ENCODE measurements at regions not wholly inside any gene's neighbourhood (a gene's known extent, or its start where the extent isn't known, plus 50 kb on each side); places are given as distances from the start of the nearest gene placed in this dataset.
"Not testable (repeated sequence)": the region's sequence is repeated elsewhere in the genome, so short reads cannot be mapped to it uniquely, and the experiment has no call there.

- no peak for DNase-seq (ENCODE audit: low spot score)
- ChIA-PET POLR2A (ENCODE audit: low non-redundant PET) (no interaction called here), CTCF (interaction anchor here (0.6 kb wide), 1 partner anchor 17 kb away, joined by 3 read pairs; no protein-coding TSS in a partner anchor)
- H3K27ac ChIP-seq = no peak overlapping the region
- TF ChIP-seq, protein P1, sequence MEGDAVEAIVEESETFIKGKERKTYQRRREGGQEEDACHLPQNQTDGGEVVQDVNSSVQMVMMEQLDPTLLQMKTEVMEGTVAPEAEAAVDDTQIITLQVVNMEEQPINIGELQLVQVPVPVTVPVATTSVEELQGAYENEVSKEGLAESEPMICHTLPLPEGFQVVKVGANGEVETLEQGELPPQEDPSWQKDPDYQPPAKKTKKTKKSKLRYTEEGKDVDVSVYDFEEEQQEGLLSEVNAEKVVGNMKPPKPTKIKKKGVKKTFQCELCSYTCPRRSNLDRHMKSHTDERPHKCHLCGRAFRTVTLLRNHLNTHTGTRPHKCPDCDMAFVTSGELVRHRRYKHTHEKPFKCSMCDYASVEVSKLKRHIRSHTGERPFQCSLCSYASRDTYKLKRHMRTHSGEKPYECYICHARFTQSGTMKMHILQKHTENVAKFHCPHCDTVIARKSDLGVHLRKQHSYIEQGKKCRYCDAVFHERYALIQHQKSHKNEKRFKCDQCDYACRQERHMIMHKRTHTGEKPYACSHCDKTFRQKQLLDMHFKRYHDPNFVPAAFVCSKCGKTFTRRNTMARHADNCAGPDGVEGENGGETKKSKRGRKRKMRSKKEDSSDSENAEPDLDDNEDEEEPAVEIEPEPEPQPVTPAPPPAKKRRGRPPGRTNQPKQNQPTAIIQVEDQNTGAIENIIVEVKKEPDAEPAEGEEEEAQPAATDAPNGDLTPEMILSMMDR (conservative IDR thresholded peaks at IDR 0.05; ENCODE audit: low read depth) = no peak
These were observed 476.6 kb upstream of the TMEM132C start for GRCh38 chr12:127790376-127790775.

GRCh38 chr12:127791217-127791616 lies 475.8 kb upstream of the TMEM132C start:
- DNase-seq (ENCODE audit: low spot score) = no peak
- ChIA-PET POLR2A (ENCODE audit: low non-redundant PET) (no interaction called here), CTCF (no interaction called here)
- H3K27ac ChIP-seq = no peak overlapping the region
- TF ChIP-seq, protein P1 (conservative IDR thresholded peaks at IDR 0.05; ENCODE audit: low read depth) = no peak

DNA sequence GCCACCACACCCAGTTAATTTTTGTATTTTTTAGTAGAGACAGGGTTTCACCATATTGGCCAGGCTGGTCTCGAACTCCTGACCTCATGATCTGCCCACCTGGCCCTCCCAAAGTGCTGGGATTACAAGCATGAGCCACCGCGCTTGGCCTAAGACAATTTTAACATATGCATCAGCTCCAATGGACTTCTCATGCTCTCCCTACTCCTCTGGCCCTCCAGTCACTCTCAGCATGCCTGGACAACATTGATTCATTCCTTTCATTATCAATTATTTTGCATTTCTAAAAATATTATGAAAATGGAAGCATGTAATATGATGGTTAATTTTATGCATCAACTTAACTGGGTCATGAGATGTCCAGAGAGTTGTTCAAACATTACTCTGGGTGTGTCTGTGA lies 469.1 kb upstream of the TMEM132C start:
- DNase-seq (ENCODE audit: low spot score) = no peak
- TF ChIP-seq, protein P1 (conservative IDR thresholded peaks at IDR 0.05; ENCODE audit: low read depth) = no peak
- H3K27ac ChIP-seq = no peak overlapping the region
- CTCF ChIA-PET = no interaction called here
- POLR2A ChIA-PET (ENCODE audit: low non-redundant PET) = no interaction called here

DNA sequence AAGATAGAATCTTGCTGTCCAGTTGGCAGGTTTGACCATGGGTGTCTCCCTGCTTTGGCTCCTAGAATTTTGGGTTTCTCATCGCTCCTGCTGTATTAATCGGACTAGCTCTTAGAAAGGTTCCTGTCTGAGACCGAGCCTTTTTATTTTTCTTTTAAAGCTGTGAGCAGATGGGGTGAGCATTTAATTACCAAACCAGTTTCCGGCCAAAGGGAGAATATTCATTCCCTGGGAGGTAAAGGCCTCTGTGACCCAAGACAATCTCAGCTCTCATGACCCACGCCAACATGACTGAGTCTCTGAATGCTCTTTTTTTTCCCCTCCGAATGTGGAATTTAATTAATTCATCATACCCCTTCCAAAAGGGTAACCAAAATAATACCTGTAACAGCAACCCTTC lies 464.7 kb upstream of the TMEM132C start:
- no peak for DNase-seq (ENCODE audit: low spot score)
- ChIA-PET POLR2A (ENCODE audit: low non-redundant PET) (interaction anchor here (0.5 kb wide), 1 partner anchor 164 kb away, joined by 3 read pairs; no protein-coding TSS in a partner anchor), CTCF (no interaction called here)
- no peak overlapping the region for H3K27ac ChIP-seq
- TF ChIP-seq, protein P1 (conservative IDR thresholded peaks at IDR 0.05; ENCODE audit: low read depth) = no peak

GRCh38 chr12:127803545-127803944 lies 463.4 kb upstream of the TMEM132C start:
- CTCF ChIA-PET = no interaction called here

GRCh38 chr12:127809275-127809674 lies 457.7 kb upstream of the TMEM132C start:
- TF ChIP-seq, protein P1 (conservative IDR thresholded peaks at IDR 0.05; ENCODE audit: low read depth) = no peak
- CTCF ChIA-PET = no interaction called here
- no peak for DNase-seq (ENCODE audit: low spot score)
- no peak overlapping the region for H3K27ac ChIP-seq
- POLR2A ChIA-PET (ENCODE audit: low non-redundant PET) = no interaction called here

More at GRCh38 chr12:127803545-127803944, 463.4 kb upstream of the TMEM132C start:
- TF ChIP-seq, protein P1 (conservative IDR thresholded peaks at IDR 0.05; ENCODE audit: low read depth) = no peak
- no peak overlapping the region for H3K27ac ChIP-seq
- POLR2A ChIA-PET (ENCODE audit: low non-redundant PET) = no interaction called here
- DNase-seq (ENCODE audit: low spot score) = no peak

- TF ChIP-seq, protein P1 (conservative IDR thresholded peaks at IDR 0.05; ENCODE audit: low read depth) = no peak
- H3K27ac ChIP-seq = peak overlapping the region; percentile 25; the same call in 1 of the 2 replicates
- POLR2A ChIA-PET (ENCODE audit: low non-redundant PET) = no interaction called here
- peak; percentile 7 for DNase-seq (ENCODE audit: low spot score)
- CTCF ChIA-PET = interaction anchor here (0.7 kb wide), 1 partner anchor 241 kb away, joined by 4 read pairs; no protein-coding TSS in a partner anchor
These were observed 456.9 kb upstream of the TMEM132C start for GRCh38 chr12:127810041-127810440.

DNA sequence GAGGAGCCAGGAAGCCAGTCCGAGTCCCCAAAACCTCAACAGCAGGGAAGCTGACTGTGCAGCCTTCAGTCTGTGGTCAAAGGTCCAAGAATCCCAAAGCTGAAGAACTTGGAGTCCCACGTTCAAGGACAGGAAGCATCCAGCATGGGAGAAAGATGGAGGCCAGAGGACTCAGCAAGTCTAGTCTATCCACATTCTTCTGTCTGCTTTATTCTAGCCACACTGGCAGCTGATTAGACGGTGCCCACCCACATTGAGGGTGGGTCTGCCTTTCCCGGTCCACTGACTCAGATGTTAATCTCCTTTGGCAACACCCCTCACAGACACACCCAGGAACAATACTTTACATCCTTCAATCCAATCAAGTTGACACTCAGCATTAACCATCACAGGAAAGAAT lies 456.5 kb upstream of the TMEM132C start:
- peak overlapping the region; percentile 25; the same call in 1 of the 2 replicates for H3K27ac ChIP-seq
- POLR2A ChIA-PET (ENCODE audit: low non-redundant PET); DNase-seq (ENCODE audit: low spot score): not testable (repeated sequence)
- CTCF ChIA-PET = interaction anchor here (0.7 kb wide), 1 partner anchor 241 kb away, joined by 4 read pairs; no protein-coding TSS in a partner anchor

Measured in RWPE1 (cell line).